Fibroblast of lung (primary cell): ENCODE measurements at regions not wholly inside any gene's neighbourhood (a gene's known extent, or its start where the extent isn't known, plus 50 kb on each side); places are given as distances from the start of the nearest gene placed in this dataset.

Experiments used
- DNase-seq, 2 donors: peaks; one replicate each; pipeline versions ENCODE4 v3.0.0 to v3.0.0-alpha.2; 2010; ENCODE audit warnings: low read depth in 2 of 2
- H2AFZ ChIP-seq: 2 replicates; pipeline ENCODE4 v1.5.1; 2012; ENCODE audit warnings: low read length, control low read depth, inconsistent platforms
- H3K27ac ChIP-seq: 2 replicates; pipeline ENCODE4 v1.5.1; 2011; ENCODE audit warnings: low read length, control low read depth; ENCODE audit not compliant: insufficient read depth
- H3K27me3 ChIP-seq: 2 replicates; pipeline ENCODE4 v1.5.1; 2011; ENCODE audit warnings: mild to moderate bottlenecking, low read length; ENCODE audit not compliant: control insufficient read depth, insufficient read depth
- H3K36me3 ChIP-seq: 2 replicates; pipeline ENCODE4 v1.5.1; 2011; ENCODE audit warnings: low read length; ENCODE audit not compliant: control insufficient read depth, insufficient read depth
- H3K4me1 ChIP-seq: 2 replicates; pipeline ENCODE4 v1.5.1; 2011; ENCODE audit warnings: low read length; ENCODE audit not compliant: control insufficient read depth, insufficient read depth; ENCODE audit errors: extremely low read depth
- H3K4me2 ChIP-seq: 2 replicates; pipeline ENCODE4 v1.5.1; 2011; ENCODE audit warnings: low read length, control low read depth; ENCODE audit not compliant: insufficient read depth; ENCODE audit errors: extremely low read depth
- H3K4me3 ChIP-seq, 4 experiments: fragments of 200-600 bp in 1 of 4; sonication (generic) in 1 of 4; replicated peaks in 1 of 4; 2 replicates each; pipeline ENCODE4 v1.5.1; 2011 to 2016; ENCODE audit warnings: low read length in 4 of 4, low read depth in 3 of 4, mild to moderate bottlenecking in 3 of 4, control low read depth in 2 of 4, inconsistent platforms in 1 of 4, mixed read lengths in 1 of 4; ENCODE audit not compliant: insufficient read depth in 1 of 4; ENCODE audit errors: control extremely low read depth in 1 of 4
- H3K79me2 ChIP-seq: 2 replicates; pipeline ENCODE4 v1.5.1; 2012; ENCODE audit warnings: mild to moderate bottlenecking, low read length, inconsistent platforms; ENCODE audit not compliant: control insufficient read depth, insufficient read depth
- H3K9ac ChIP-seq: 2 replicates; pipeline ENCODE4 v1.5.1; 2011; ENCODE audit warnings: mild to moderate bottlenecking, low read length, control low read depth; ENCODE audit not compliant: insufficient read depth
- H3K9me3 ChIP-seq: 2 replicates; pipeline ENCODE4 v1.5.1; 2012; ENCODE audit warnings: low read depth, low read length; ENCODE audit not compliant: control insufficient read depth, insufficient read depth
- H4K20me1 ChIP-seq: 2 replicates; pipeline ENCODE4 v1.5.1; 2011; ENCODE audit warnings: low read length; ENCODE audit not compliant: control insufficient read depth, insufficient read depth; ENCODE audit errors: extremely low read depth
- CTCF ChIP-seq, 2 donors: IDR thresholded peaks in 1 of 2; conservative IDR thresholded peaks in 1 of 2; 1 replicate in 1 of 2; 2 replicates in 1 of 2; pipeline ENCODE4 v1.5.1; 2011 to 2012; ENCODE audit warnings: low read length in 2 of 2, control low read depth in 1 of 2, inconsistent platforms in 1 of 2, low read depth in 1 of 2, mild to moderate bottlenecking in 1 of 2
- EZH2 ChIP-seq: IDR thresholded peaks from 2 replicates; pipeline ENCODE4 v1.5.1; 2012; ENCODE audit warnings: low read length, control low read depth, mild to moderate bottlenecking; ENCODE audit errors: missing control alignments

GRCh38 chr12:92349635-92350034 is 204.0 kb upstream of the BTG1 start:
- no peak overlapping the region for H3K4me3 ChIP-seq
- no peaks in the 10 kb centered on the region for H3K4me1 ChIP-seq
- H3K79me2 ChIP-seq: no peaks in the 10 kb centered on the region
- H3K27ac ChIP-seq: no peak overlapping the region
- DNase-seq: no peak
- H3K9me3 ChIP-seq: no peaks in the 10 kb centered on the region
- no peaks in the 10 kb centered on the region for H3K36me3 ChIP-seq
- H2AFZ ChIP-seq: no peak overlapping the region
- TF ChIP-seq CTCF (conservative IDR thresholded peaks at IDR 0.05 in 1 of 2, IDR thresholded peaks at IDR 0.05 in 1 of 2; ENCODE audit: low read depth in 1 of 2, low read length in 2 of 2): no peak
- TF ChIP-seq EZH2: no peak
- H3K27me3 ChIP-seq: no peaks in the 10 kb centered on the region
- no peak overlapping the region for H3K4me2 ChIP-seq
- H3K9ac ChIP-seq: no peak overlapping the region
- H4K20me1 ChIP-seq: no peaks in the 10 kb centered on the region

DNA sequence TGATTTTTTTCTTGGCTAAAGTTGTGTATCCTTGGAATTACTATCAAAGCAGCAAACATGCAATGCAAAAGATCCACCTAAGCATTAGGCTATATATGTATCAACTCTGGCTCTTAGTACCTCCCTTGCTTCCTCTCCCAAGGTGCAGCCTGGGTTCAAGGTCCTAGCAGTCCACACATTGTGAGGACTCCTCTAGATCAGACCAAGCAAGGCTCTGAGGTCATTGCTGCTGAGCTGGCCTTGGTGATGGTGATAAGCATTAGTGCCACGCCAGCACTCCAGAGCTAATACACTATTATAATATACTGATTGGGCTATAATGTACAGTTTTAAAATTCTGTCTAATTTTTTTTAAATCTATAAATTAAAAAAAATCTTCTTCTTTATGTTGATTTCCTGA is 196.9 kb upstream of the BTG1 start:
- H3K4me2 ChIP-seq: no peak overlapping the region
- H3K9ac ChIP-seq: no peak overlapping the region
- H3K4me3 ChIP-seq: no peak overlapping the region
- H3K79me2 ChIP-seq: no peaks in the 10 kb centered on the region
- no peaks in the 10 kb centered on the region for H3K9me3 ChIP-seq
- H3K27ac ChIP-seq: no peak overlapping the region
- TF ChIP-seq CTCF (conservative IDR thresholded peaks at IDR 0.05 in 1 of 2, IDR thresholded peaks at IDR 0.05 in 1 of 2; ENCODE audit: low read depth in 1 of 2, low read length in 2 of 2) (no peak), EZH2 (no peak)
- no peaks in the 10 kb centered on the region for H4K20me1 ChIP-seq
- no peak overlapping the region for H2AFZ ChIP-seq
- no peaks in the 10 kb centered on the region for H3K4me1 ChIP-seq
- DNase-seq: no peak
- H3K27me3 ChIP-seq: no peaks in the 10 kb centered on the region
- H3K36me3 ChIP-seq: no peaks in the 10 kb centered on the region

- Histone ChIP-seq H3K4me2 (no peak overlapping the region), H3K27me3 (no peaks in the 10 kb centered on the region), H3K4me1 (no peaks in the 10 kb centered on the region), H3K9me3 (no peaks in the 10 kb centered on the region), H4K20me1 (no peaks in the 10 kb centered on the region), H3K79me2 (no peaks in the 10 kb centered on the region), H2AFZ (no peak overlapping the region), H3K27ac (no peak overlapping the region), H3K4me3 (no peak overlapping the region), H3K36me3 (no peaks in the 10 kb centered on the region), H3K9ac (no peak overlapping the region)
- DNase-seq: no peak
- no peak for TF ChIP-seq CTCF (conservative IDR thresholded peaks at IDR 0.05 in 1 of 2, IDR thresholded peaks at IDR 0.05 in 1 of 2; ENCODE audit: low read depth in 1 of 2, low read length in 2 of 2)
- TF ChIP-seq EZH2: no peak
Observed at GRCh38 chr12:92341065-92341668, 195.5 kb upstream of the BTG1 start.
